ENCODE measurements at regions not wholly inside any gene's neighbourhood (a gene's known extent, or its start where the extent isn't known, plus 50 kb on each side); places are given as distances from the start of the nearest gene placed in this dataset.
"Not testable (repeated sequence)": the region's sequence is repeated elsewhere in the genome, so short reads cannot be mapped to it uniquely, and the experiment has no call there.

- ChIA-PET POLR2A (ENCODE audit: partially characterized antibody) (no interaction called here), CTCF (ENCODE audit: partially characterized antibody) (interaction anchor here (0.8 kb wide), 1 partner anchor 19 kb away, joined by 3 read pairs; no protein-coding TSS in a partner anchor)
- no peak overlapping the region for H3K4me3 ChIP-seq (ENCODE audit: extremely low read depth in 1 of 4, insufficient read depth in 2 of 4, low read depth in 3 of 4, low read length in 4 of 4)
- WGBS, 2 experiments (ENCODE audit: extremely low coverage in 1 of 2, insufficient coverage in 1 of 2, insufficient read length in 1 of 2, insufficient replicate concordance in 2 of 2, low coverage in 1 of 2, low lambda C conversion rate in 2 of 2, missing lambda C conversion rate in 1 of 2) = 81% methylated on average over 4 of the region's 4 CpGs; no CpG with 5 or more reads in 1 of the 2 experiments
- H3K14ac ChIP-seq (ENCODE audit: insufficient read length) = no peak overlapping the region
- no peak overlapping the region for H2BK120ac ChIP-seq (replicated peaks; ENCODE audit: low read depth, low read length)
- H3K36me3 ChIP-seq (ENCODE audit: control insufficient read depth in 2 of 4, insufficient read depth in 4 of 4, low read length in 3 of 4) = no peaks in the 10 kb centered on the region
- FAIRE-seq = no peak
- no peak overlapping the region for H3K56ac ChIP-seq (replicated peaks; ENCODE audit: insufficient read length, low read depth, low read length)
- H2BK15ac ChIP-seq (ENCODE audit: low read length) = no peak overlapping the region
- no peaks in the 10 kb centered on the region for H3K27me3 ChIP-seq (replicated peaks in 1 of 4; ENCODE audit: control insufficient read depth in 3 of 4, extremely low read depth in 1 of 4, insufficient read depth in 3 of 4, low read length in 3 of 4)
- no peaks in the 10 kb centered on the region for H3K23me2 ChIP-seq (ENCODE audit: low read depth, low read length)
- no peak overlapping the region for H4K8ac ChIP-seq (ENCODE audit: extremely low read depth, insufficient read depth, low read length)
- H3K4me1 ChIP-seq (replicated peaks in 1 of 4; ENCODE audit: control insufficient read depth in 3 of 4, insufficient read depth in 4 of 4, low read length in 3 of 4) = no peaks in the 10 kb centered on the region
- no peak overlapping the region for H2BK5ac ChIP-seq (ENCODE audit: low read depth, low read length)
- H2BK20ac ChIP-seq (ENCODE audit: low read length) = no peak overlapping the region
- H2BK12ac ChIP-seq (ENCODE audit: low read depth, low read length) = no peak overlapping the region
- TF ChIP-seq MAX (IDR thresholded peaks at IDR 0.05) (no peak), TCF12 (IDR thresholded peaks at IDR 0.05; ENCODE audit: low read depth, low read length) (no peak)
- H4K5ac ChIP-seq (ENCODE audit: insufficient read length, low read depth, low read length) = no peak overlapping the region
- H2AFZ ChIP-seq (ENCODE audit: low read length) = no peak overlapping the region
- no peak for DNase-seq (ENCODE audit: low read depth in 1 of 2, low spot score in 2 of 2)
- no peaks in the 10 kb centered on the region for H3K79me1 ChIP-seq (ENCODE audit: low read depth, low read length)
- no peak overlapping the region for H3K9ac ChIP-seq (replicated peaks in 1 of 4; ENCODE audit: extremely low read depth in 1 of 4, low read depth in 3 of 4, low read length in 3 of 4)
- no peak overlapping the region for H4K91ac ChIP-seq (replicated peaks; ENCODE audit: insufficient read length, low read length)
- H3K4ac ChIP-seq (replicated peaks; ENCODE audit: insufficient read length, low read depth, low read length) = no peak overlapping the region
- no peaks in the 10 kb centered on the region for H4K20me1 ChIP-seq (replicated peaks in 1 of 2; ENCODE audit: control insufficient read depth in 1 of 2, insufficient read depth in 2 of 2, low read length in 2 of 2)
- H3K9me3 ChIP-seq (ENCODE audit: insufficient read depth in 2 of 2, low read depth in 1 of 2, low read length in 1 of 2) = no peaks in the 10 kb centered on the region
- no peaks in the 10 kb centered on the region for H3K79me2 ChIP-seq (ENCODE audit: control insufficient read depth in 1 of 2, insufficient read depth in 2 of 2, low read length in 2 of 2)
- H3K4me2 ChIP-seq (ENCODE audit: insufficient read depth in 1 of 2, low read depth in 2 of 2, low read length in 2 of 2) = no peak overlapping the region
- no peak overlapping the region for H3K23ac ChIP-seq (ENCODE audit: insufficient read length)
- H3K27ac ChIP-seq (ENCODE audit: low read depth, low read length) = no peak overlapping the region
- no peak overlapping the region for H3K18ac ChIP-seq (ENCODE audit: extremely low read depth, low read length)
- no peak overlapping the region for H2AK5ac ChIP-seq (ENCODE audit: low read depth, low read length)
Measured at GRCh38 chr12:60577607-60578006, 981.8 kb downstream of the SLC16A7 start.

GRCh38 chr12:60587664-60588063 lies 991.8 kb downstream of the SLC16A7 start:
- POLR2A ChIA-PET (ENCODE audit: partially characterized antibody); H4K91ac ChIP-seq (replicated peaks; ENCODE audit: insufficient read length, low read length); H3K56ac ChIP-seq (replicated peaks; ENCODE audit: insufficient read length, low read depth, low read length); H3K79me2 ChIP-seq (ENCODE audit: control insufficient read depth in 1 of 2, insufficient read depth in 2 of 2, low read length in 2 of 2); H4K5ac ChIP-seq (ENCODE audit: insufficient read length, low read depth, low read length); H3K14ac ChIP-seq (ENCODE audit: insufficient read length); H2AK5ac ChIP-seq (ENCODE audit: low read depth, low read length); H3K36me3 ChIP-seq (ENCODE audit: control insufficient read depth in 2 of 4, insufficient read depth in 4 of 4, low read length in 3 of 4); H3K4me2 ChIP-seq (ENCODE audit: insufficient read depth in 1 of 2, low read depth in 2 of 2, low read length in 2 of 2); H2BK5ac ChIP-seq (ENCODE audit: low read depth, low read length); H3K9ac ChIP-seq (replicated peaks in 1 of 4; ENCODE audit: extremely low read depth in 1 of 4, low read depth in 3 of 4, low read length in 3 of 4); H3K4me1 ChIP-seq (replicated peaks in 1 of 4; ENCODE audit: control insufficient read depth in 3 of 4, insufficient read depth in 4 of 4, low read length in 3 of 4); H3K9me3 ChIP-seq (ENCODE audit: insufficient read depth in 2 of 2, low read depth in 1 of 2, low read length in 1 of 2); H2BK12ac ChIP-seq (ENCODE audit: low read depth, low read length); H2BK120ac ChIP-seq (replicated peaks; ENCODE audit: low read depth, low read length); H3K4ac ChIP-seq (replicated peaks; ENCODE audit: insufficient read length, low read depth, low read length); H4K20me1 ChIP-seq (replicated peaks in 1 of 2; ENCODE audit: control insufficient read depth in 1 of 2, insufficient read depth in 2 of 2, low read length in 2 of 2); CTCF ChIA-PET (ENCODE audit: partially characterized antibody); H3K23ac ChIP-seq (ENCODE audit: insufficient read length); H3K27me3 ChIP-seq (replicated peaks in 1 of 4; ENCODE audit: control insufficient read depth in 3 of 4, extremely low read depth in 1 of 4, insufficient read depth in 3 of 4, low read length in 3 of 4); H3K27ac ChIP-seq (ENCODE audit: low read depth, low read length); H4K8ac ChIP-seq (ENCODE audit: extremely low read depth, insufficient read depth, low read length); H3K23me2 ChIP-seq (ENCODE audit: low read depth, low read length); DNase-seq (ENCODE audit: low read depth in 1 of 2, low spot score in 2 of 2); H2AFZ ChIP-seq (ENCODE audit: low read length); H3K4me3 ChIP-seq (ENCODE audit: extremely low read depth in 1 of 4, insufficient read depth in 2 of 4, low read depth in 3 of 4, low read length in 4 of 4); H3K79me1 ChIP-seq (ENCODE audit: low read depth, low read length); FAIRE-seq; H3K18ac ChIP-seq (ENCODE audit: extremely low read depth, low read length); H2BK15ac ChIP-seq (ENCODE audit: low read length); H2BK20ac ChIP-seq (ENCODE audit: low read length): not testable (repeated sequence)
- WGBS, 2 experiments (ENCODE audit: extremely low coverage in 1 of 2, insufficient coverage in 1 of 2, insufficient read length in 1 of 2, insufficient replicate concordance in 2 of 2, low coverage in 1 of 2, low lambda C conversion rate in 2 of 2, missing lambda C conversion rate in 1 of 2) = 86% methylated on average over 1 of the region's 1 CpG; no CpG with 5 or more reads in 1 of the 2 experiments
